Endodermal cell (in vitro differentiated cells): ENCODE measurements at regions not wholly inside any gene's neighbourhood (a gene's known extent, or its start where the extent isn't known, plus 50 kb on each side); places are given as distances from the start of the nearest gene placed in this dataset.

Experiments used
- DNase-seq: peaks from one replicate; pipeline ENCODE4 v3.0.0-alpha.2; 2017
- H3K27ac ChIP-seq: 2 replicates; pipeline ENCODE4 v1.5.1; 2013; ENCODE audit warnings: mild to moderate bottlenecking, low read depth, low read length, moderate library complexity
- H3K27me3 ChIP-seq: 2 replicates; pipeline ENCODE4 v1.6.1; 2013; ENCODE audit warnings: mild to moderate bottlenecking, low read length, moderate library complexity; ENCODE audit not compliant: insufficient read depth, control insufficient read depth, poor library complexity, severe bottlenecking
- H3K36me3 ChIP-seq: 2 replicates; pipeline ENCODE4 v1.7.0; 2013; ENCODE audit warnings: mild to moderate bottlenecking, low read length, moderate library complexity; ENCODE audit not compliant: control insufficient read depth, insufficient read depth
- H3K4me1 ChIP-seq: one replicate; pipeline ENCODE4 v1.7.0; 2013; ENCODE audit warnings: low read length; ENCODE audit not compliant: control insufficient read depth, insufficient read depth
- H3K4me3 ChIP-seq: 2 replicates; pipeline ENCODE4 v1.5.1; 2013; ENCODE audit warnings: mild to moderate bottlenecking, low read length, moderate library complexity
- H3K9ac ChIP-seq: 2 replicates; pipeline ENCODE4 v1.6.1; 2013; ENCODE audit warnings: mild to moderate bottlenecking, low read length, moderate library complexity; ENCODE audit not compliant: poor library complexity, severe bottlenecking; ENCODE audit errors: extremely low read depth
- H3K9me3 ChIP-seq: 2 replicates; pipeline ENCODE4 v1.6.1; 2013; ENCODE audit warnings: mild to moderate bottlenecking, low read length, moderate library complexity; ENCODE audit not compliant: control insufficient read depth
- H3K27ac Mint-ChIP-seq: 2 replicates; pipeline ENCODE4 v1.8.0; 2020; ENCODE audit warnings: mixed read lengths
- H3K27me3 Mint-ChIP-seq: 2 replicates; pipeline ENCODE4 v1.8.0; 2021; ENCODE audit warnings: mild to moderate bottlenecking, mixed read lengths; ENCODE audit not compliant: insufficient read depth
- H3K36me3 Mint-ChIP-seq: 2 replicates; pipeline ENCODE4 v1.8.0; 2020; ENCODE audit warnings: low read depth, mixed read lengths
- H3K4me1 Mint-ChIP-seq: 2 replicates; pipeline ENCODE4 v1.8.0; 2020; ENCODE audit warnings: mixed read lengths
- H3K4me3 Mint-ChIP-seq: 2 replicates; pipeline ENCODE4 v1.8.0; 2020; ENCODE audit warnings: mild to moderate bottlenecking, moderate library complexity, mixed read lengths
- H3K9me3 Mint-ChIP-seq: 2 replicates; pipeline ENCODE4 v1.8.0; 2020; ENCODE audit warnings: mild to moderate bottlenecking, mixed read lengths
- WGBS, 2 experiments: methylation state at CpG; one replicate each; pipeline versions ENCODE4 v1.1.5 to v1.1.7; 2013; ENCODE audit warnings: missing lambda C conversion rate in 2 of 2, mixed read lengths in 1 of 2; ENCODE audit not compliant: insufficient coverage in 1 of 2, insufficient read length in 1 of 2; 5-methylcytosine and 5-hydroxymethylcytosine counted together
- TF ChIP-seq, protein P1 (sequence below): fragments of 200-600 bp; sonication (generic); conservative IDR thresholded peaks from 2 replicates; pipeline ENCODE4 v1.5.0; 2021; ENCODE audit warnings: antibody characterized with exemption, mild to moderate bottlenecking

DNA sequence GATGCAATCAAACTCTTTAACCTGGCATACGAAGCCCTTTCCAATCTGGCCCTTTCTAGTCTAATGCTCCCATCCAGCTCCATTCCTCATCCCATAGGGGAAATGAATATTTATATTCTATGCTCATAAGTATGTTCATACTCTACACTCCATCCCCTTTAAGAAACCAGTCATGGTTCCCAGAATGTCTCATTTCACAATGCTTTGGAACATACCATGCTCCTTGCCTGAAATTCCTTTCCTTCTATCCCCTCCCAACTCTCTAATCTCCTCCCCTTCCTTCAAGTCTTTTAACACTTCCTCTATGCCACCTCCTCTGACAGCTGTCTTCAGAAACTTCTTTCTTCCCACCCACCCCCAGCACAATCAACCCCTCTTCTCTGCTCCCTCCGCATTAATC lies 207.0 kb upstream of the CAND1 start:
- DNase-seq, result no peak
- Histone ChIP-seq H3K27ac (no peak overlapping the region), H3K27me3 (peaks cover 4% of the 10 kb centered on the region), H3K4me3 (no peak overlapping the region), H3K36me3 (no peaks in the 10 kb centered on the region), H3K9me3 (no peaks in the 10 kb centered on the region), H3K4me1 (no peaks in the 10 kb centered on the region), H3K9ac (no peak overlapping the region)
- peaks cover 5% of the 10 kb centered on the region for H3K4me1 Mint-ChIP-seq
- H3K4me3 Mint-ChIP-seq, result no peak overlapping the region
- H3K9me3 Mint-ChIP-seq, result no peaks in the 10 kb centered on the region
- H3K36me3 Mint-ChIP-seq, result no peaks in the 10 kb centered on the region
- 92 to 100% methylated on average over 1 to 2 of the region's 2 CpGs for WGBS, 2 experiments
- H3K27me3 Mint-ChIP-seq, result peaks cover 11% of the 10 kb centered on the region
- H3K27ac Mint-ChIP-seq, result no peak overlapping the region
- TF ChIP-seq, protein P1, sequence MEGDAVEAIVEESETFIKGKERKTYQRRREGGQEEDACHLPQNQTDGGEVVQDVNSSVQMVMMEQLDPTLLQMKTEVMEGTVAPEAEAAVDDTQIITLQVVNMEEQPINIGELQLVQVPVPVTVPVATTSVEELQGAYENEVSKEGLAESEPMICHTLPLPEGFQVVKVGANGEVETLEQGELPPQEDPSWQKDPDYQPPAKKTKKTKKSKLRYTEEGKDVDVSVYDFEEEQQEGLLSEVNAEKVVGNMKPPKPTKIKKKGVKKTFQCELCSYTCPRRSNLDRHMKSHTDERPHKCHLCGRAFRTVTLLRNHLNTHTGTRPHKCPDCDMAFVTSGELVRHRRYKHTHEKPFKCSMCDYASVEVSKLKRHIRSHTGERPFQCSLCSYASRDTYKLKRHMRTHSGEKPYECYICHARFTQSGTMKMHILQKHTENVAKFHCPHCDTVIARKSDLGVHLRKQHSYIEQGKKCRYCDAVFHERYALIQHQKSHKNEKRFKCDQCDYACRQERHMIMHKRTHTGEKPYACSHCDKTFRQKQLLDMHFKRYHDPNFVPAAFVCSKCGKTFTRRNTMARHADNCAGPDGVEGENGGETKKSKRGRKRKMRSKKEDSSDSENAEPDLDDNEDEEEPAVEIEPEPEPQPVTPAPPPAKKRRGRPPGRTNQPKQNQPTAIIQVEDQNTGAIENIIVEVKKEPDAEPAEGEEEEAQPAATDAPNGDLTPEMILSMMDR, result no peak

DNA sequence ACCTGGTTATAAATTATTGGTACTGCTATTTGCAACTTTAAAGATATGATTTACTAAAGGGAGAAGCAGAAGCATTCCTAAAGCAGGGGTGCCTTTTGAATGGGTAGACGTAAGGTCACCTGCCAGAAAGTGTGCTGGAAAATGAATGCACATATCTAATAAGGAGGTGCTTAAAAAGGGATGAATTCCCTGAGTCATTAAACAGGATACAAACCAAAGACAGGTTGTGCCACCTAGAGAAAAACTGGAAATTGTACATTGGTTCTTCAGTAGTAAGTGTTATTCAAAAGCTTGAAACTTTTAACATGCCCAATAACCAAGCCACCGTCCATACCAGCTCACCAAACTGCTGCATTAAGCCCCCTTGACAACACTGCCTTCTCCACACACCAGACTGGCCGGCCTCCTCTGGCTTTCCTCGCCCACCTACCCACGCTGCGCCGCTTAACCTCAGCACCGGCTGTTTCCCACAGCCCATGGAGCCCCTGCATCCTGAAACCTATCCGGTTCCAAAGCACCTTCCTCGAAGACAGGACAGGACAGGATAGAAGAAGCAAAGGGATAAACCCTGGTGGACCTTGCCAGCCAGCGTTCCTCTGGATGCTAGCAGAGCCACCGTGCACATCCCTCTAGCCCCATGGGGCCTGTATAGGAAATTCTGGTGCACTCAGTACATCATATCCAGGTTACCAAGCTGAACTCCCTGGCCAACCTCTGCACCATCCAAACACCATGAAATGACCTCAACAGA lies 201.5 kb upstream of the CAND1 start:
- Histone ChIP-seq H3K9me3 (no peaks in the 10 kb centered on the region), H3K4me3 (peak overlapping the region; percentile 78), H3K27ac (no peak overlapping the region), H3K4me1 (no peaks in the 10 kb centered on the region), H3K9ac (no peak overlapping the region), H3K36me3 (no peaks in the 10 kb centered on the region), H3K27me3 (peaks cover 24% of the 10 kb centered on the region)
- TF ChIP-seq, protein P1, result no peak
- H3K36me3 Mint-ChIP-seq, result no peaks in the 10 kb centered on the region
- peak overlapping the region; percentile 85 for H3K4me3 Mint-ChIP-seq
- peaks cover 19% of the 10 kb centered on the region for H3K4me1 Mint-ChIP-seq
- peaks cover 43% of the 10 kb centered on the region for H3K27me3 Mint-ChIP-seq
- H3K9me3 Mint-ChIP-seq, result no peaks in the 10 kb centered on the region
- DNase-seq, result peak; percentile 70
- H3K27ac Mint-ChIP-seq, result no peak overlapping the region
- WGBS, 2 experiments, result 25 to 29% methylated on average over 4 to 12 of the region's 12 CpGs

- peak; percentile 88 for DNase-seq
- 0 to 2% methylated on average over 1 to 19 of the region's 20 CpGs for WGBS, 2 experiments
- peak overlapping the region; percentile 78 for H3K4me3 ChIP-seq
- peaks cover 19% of the 10 kb centered on the region for H3K4me1 Mint-ChIP-seq
- H3K9me3 Mint-ChIP-seq, result no peaks in the 10 kb centered on the region
- TF ChIP-seq, protein P1, result peak; percentile 64
- no peaks in the 10 kb centered on the region for H3K4me1 ChIP-seq
- H3K4me3 Mint-ChIP-seq, result peak overlapping the region; percentile 85
- H3K27ac ChIP-seq, result peak overlapping the region; percentile 25
- H3K9me3 ChIP-seq, result no peaks in the 10 kb centered on the region
- H3K27me3 ChIP-seq, result peaks cover 24% of the 10 kb centered on the region
- peak overlapping the region; percentile 0 for H3K9ac ChIP-seq
- H3K36me3 ChIP-seq, result no peaks in the 10 kb centered on the region
- no peaks in the 10 kb centered on the region for H3K36me3 Mint-ChIP-seq
- H3K27ac Mint-ChIP-seq, result no peak overlapping the region
- peaks cover 43% of the 10 kb centered on the region for H3K27me3 Mint-ChIP-seq
Observed at GRCh38 chr12:67068204-67068731, 200.9 kb upstream of the CAND1 start.
